Stimulated activated CD4-positive, alpha-beta T cell treated with anti-CD3 and anti-CD28 coated beads, Interleukin-12 subunit alpha, Interleukin-12 subunit beta, amount 100 ng/mL, for 24 hours (primary cell): ENCODE measurements at regions not wholly inside any gene's neighbourhood (a gene's known extent, or its start where the extent isn't known, plus 50 kb on each side); places are given as distances from the start of the nearest gene placed in this dataset.
"Not testable (repeated sequence)": the region's sequence is repeated elsewhere in the genome, so short reads cannot be mapped to it uniquely, and the experiment has no call there.

Experiments
- DNase-seq, 2 experiments: peaks; one replicate each; pipeline ENCODE4 v3.0.0-alpha.2; 2020; ENCODE audit warnings: low read depth in 2 of 2

GRCh38 chr3:110679285-110679684 lies 392.3 kb upstream of the NECTIN3 start:
- no peak for DNase-seq

GRCh38 chr3:110680450-110680849 lies 391.2 kb upstream of the NECTIN3 start:
- DNase-seq = no peak

GRCh38 chr3:110684466-110684865 lies 387.1 kb upstream of the NECTIN3 start:
- DNase-seq = no peak

GRCh38 chr3:110685630-110686029 lies 386.0 kb upstream of the NECTIN3 start:
- no peak for DNase-seq

- DNase-seq = no peak
These were observed 384.9 kb upstream of the NECTIN3 start for GRCh38 chr3:110686701-110687100.

- DNase-seq = no peak
These were observed 384.5 kb upstream of the NECTIN3 start for GRCh38 chr3:110687138-110687537.

GRCh38 chr3:110697961-110698360 lies 373.7 kb upstream of the NECTIN3 start:
- DNase-seq = no peak

- DNase-seq = not testable (repeated sequence)
These were observed 367.3 kb upstream of the NECTIN3 start for GRCh38 chr3:110704332-110704731.

- DNase-seq = no peak
These were observed 363.5 kb upstream of the NECTIN3 start for GRCh38 chr3:110708156-110708555.

- DNase-seq = no peak
These were observed 361.5 kb upstream of the NECTIN3 start for GRCh38 chr3:110710156-110710555.

- DNase-seq = no peak
These were observed 361.0 kb upstream of the NECTIN3 start for GRCh38 chr3:110710603-110711002.

GRCh38 chr3:110711130-110711832 lies 360.3 kb upstream of the NECTIN3 start:
- no peak for DNase-seq

- no peak for DNase-seq
These were observed 359.6 kb upstream of the NECTIN3 start for GRCh38 chr3:110711851-110712516.

- no peak for DNase-seq
These were observed 344.6 kb upstream of the NECTIN3 start for GRCh38 chr3:110727056-110727455.

- DNase-seq = no peak
These were observed 340.5 kb upstream of the NECTIN3 start for GRCh38 chr3:110731148-110731547.

- no peak for DNase-seq
These were observed 339.2 kb upstream of the NECTIN3 start for GRCh38 chr3:110732420-110732819.

GRCh38 chr3:110733045-110733444 lies 338.6 kb upstream of the NECTIN3 start:
- no peak for DNase-seq

- DNase-seq = no peak
These were observed 337.1 kb upstream of the NECTIN3 start for GRCh38 chr3:110734524-110734923.

GRCh38 chr3:110736332-110736731 lies 335.3 kb upstream of the NECTIN3 start:
- no peak for DNase-seq

- DNase-seq = no peak
These were observed 333.1 kb upstream of the NECTIN3 start for GRCh38 chr3:110738531-110738930.

GRCh38 chr3:110741891-110742290 lies 329.7 kb upstream of the NECTIN3 start:
- DNase-seq = no peak

GRCh38 chr3:110743202-110743601 lies 328.4 kb upstream of the NECTIN3 start:
- no peak for DNase-seq

- DNase-seq = no peak
These were observed 327.6 kb upstream of the NECTIN3 start for GRCh38 chr3:110743984-110744383.

GRCh38 chr3:110744723-110745122 lies 326.9 kb upstream of the NECTIN3 start:
- DNase-seq = no peak
